Superior temporal gyrus (tissue), 1 donor: ENCODE measurements at regions not wholly inside any gene's neighbourhood (a gene's known extent, or its start where the extent isn't known, plus 50 kb on each side); places are given as distances from the start of the nearest gene placed in this dataset.

Experiments
- DNase-seq: peaks from one replicate; pipeline ENCODE4 v3.0.0-alpha.2; 2016; ENCODE audit errors: extremely low spot score

DNA sequence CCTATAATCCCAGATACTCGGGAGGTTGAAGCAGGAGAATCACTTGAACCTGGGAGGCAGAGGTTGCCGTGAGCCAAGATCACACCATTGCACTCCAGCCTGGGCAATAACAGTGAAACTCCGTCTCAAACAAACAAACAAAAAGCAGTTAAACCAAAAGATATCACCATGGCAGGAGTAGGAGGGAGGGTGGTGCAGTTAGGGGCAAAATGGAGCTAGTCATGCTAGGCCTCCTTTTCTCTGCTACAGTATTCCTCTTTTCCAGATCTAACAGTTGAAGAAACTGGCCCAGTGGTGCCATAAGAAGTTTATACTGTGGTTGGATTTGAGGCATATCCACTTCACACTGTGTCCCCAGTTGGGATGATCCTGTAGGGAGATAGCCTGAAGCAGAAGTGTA is 261.6 kb downstream of the SKIDA1 start:
- DNase-seq, result no peak

DNA sequence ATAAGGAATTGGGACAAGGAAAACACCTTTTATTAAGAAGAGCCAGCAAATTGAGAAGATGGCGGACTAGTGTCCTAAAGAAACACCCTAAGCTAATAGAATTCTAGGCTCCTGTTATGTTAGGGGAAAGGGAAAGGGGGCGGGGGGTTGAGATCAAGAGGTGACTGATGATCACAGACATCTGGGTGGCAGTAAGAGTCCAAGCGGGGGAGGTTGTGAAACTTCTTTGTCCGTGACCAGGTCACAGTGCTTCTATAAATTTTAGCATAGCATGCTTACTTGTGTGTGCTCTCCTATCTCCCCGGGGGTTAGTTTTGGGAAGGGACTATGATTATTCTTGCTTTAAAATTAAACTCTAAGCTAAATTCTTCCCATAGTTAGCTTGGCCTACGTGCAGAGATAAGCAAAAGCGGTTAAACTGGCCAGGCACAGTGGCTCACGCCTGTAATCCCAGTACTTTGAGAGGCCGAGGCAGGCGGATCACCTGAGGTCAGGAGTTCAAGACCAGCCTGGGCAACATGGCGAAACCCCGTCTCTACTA is 262.1 kb downstream of the SKIDA1 start:
- DNase-seq, result no peak

DNA sequence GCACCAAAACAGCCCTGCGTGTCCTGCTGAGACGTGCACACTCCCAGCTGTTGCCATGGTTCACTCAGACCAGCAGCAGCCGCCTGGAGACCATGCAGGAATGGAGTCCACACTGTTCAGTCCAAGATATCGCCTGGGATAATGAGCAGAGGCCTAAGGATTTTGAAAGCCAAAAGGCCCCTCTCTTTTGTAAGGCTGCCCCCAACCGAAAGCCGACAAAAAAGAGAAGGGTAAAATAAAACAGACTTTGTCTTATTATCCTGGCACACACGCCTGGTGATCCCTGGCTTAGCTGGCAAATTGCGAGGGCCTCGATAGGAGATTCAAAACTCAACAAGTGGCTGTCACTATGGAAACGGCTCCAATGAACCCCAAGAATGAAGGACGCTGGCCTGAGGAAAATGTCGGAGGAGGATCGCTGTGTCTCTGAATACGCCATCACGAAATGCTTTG is 263.6 kb downstream of the SKIDA1 start:
- no peak for DNase-seq

DNA sequence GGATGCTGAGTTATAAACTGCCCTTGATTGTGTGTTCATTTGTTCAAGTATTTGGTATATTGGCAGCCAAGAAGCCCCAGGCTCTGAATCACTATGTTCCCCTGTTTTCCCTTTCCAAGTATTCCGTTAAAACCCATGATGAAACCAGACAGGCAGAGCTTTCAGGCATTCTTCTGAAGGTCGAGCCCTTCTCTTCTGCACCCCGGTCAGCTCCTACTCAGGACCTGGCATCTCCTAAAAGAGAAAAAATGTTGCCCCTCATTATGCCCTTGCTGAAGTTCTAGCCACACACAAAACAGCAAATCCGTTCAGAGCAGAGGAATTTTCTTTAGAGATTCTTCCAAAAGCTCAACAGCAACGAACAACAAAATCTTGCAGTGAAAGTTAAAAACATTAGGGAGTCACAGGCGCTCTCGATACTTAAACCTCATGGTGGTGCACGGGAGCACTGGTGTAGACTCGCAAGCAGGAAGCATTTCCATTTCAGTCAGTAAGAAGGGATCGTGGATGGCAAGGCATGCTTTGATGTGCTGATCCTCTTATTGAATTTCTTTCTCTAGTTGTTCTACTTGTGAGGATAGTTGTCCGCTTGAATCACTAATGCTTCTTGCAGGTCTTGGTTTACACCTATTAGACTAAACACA is 264.9 kb downstream of the SKIDA1 start:
- DNase-seq, result no peak

DNA sequence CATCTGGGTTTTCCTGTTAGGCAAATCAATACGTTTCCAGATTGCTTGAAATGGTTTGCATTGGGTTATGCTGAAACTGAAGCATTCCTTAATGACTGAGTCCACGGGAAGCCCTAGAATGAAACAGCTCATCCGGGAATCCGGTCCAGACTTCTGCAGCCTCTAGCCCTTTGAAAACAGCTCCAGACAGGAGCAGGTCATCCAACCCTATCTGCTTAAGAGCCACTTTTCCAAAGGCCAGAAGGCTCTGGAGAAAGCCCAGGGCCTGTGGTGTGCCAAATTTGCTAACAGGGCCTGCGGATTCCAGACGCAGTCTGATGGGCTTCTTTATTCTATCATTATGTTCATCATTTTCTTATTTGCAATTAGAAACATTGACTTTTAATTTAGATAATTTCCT is 265.4 kb downstream of the SKIDA1 start:
- no peak for DNase-seq

DNA sequence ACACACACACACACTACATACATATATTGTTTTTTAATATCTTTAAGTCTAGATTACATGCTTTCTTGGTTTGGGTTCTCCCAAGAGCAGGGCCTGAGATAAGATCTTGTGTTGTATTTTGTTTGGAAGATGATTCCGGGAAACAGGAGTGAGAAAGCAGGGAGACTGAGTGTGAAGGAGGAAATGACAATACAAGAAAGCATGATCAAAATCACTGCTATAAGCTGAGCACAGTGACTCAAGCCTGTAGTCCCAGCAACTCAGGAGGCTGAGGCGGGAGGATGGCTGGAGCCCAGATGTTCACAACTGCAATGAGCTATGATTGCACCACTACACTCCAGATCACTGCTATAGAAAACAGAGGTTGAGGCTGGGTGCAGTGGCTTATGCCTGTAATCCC is 267.6 kb downstream of the SKIDA1 start:
- no peak for DNase-seq

DNA sequence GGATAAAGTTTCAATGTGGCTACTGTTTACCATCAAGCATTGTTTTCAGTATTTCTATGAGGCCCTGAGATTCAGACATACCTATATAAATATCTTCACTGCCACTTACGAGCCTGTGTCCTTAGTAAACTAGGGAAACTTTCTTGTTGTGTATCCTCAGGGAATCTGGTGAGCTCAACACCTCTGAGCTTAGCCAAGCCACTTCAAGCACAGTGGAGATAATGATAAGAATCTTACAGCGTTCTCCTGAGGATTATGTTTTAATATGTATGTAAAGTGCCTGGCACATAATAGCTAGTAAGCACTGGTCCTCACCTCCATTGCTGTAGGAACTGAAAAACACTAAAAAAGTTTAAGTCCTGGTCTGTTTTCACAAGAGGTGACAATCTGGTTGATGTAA is 268.3 kb downstream of the SKIDA1 start:
- no peak for DNase-seq

DNA sequence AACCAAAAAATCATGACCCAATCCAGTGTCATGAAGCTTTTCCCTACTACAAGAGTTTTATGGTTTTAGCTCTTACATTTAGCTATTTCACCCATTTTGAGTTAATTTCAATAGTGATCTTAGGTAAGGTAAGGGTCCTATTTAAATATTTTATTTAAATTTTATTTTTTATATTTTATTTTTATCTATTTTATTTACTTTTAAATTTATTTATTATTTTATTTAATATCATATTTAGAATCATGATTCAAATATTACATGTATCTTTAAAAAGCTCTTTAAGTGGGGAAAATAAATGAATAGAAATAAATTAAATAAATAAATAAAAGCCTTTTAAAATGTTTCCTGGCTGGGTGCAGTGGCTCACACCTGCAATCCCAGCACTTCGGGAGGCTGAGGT is 276.0 kb downstream of the SKIDA1 start:
- no peak for DNase-seq

DNA sequence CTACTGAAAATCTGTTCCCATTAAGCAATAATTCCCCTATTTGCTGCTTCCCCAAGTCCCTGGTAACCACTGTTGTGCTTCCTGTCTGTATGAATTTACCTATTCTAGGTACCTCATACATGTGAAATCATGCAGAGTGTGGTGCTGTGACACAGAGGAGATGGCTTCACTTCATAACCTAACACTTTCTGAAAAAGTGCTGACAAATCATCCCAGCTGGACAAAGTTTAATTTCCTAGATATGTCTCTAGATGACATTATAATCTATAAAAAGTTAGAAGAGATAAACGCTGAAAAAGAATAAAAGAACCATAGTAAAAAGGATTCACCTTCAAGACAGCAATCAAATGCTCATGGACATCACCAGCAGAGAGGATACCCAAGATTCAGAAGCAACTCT is 277.9 kb downstream of the SKIDA1 start:
- no peak for DNase-seq

DNA sequence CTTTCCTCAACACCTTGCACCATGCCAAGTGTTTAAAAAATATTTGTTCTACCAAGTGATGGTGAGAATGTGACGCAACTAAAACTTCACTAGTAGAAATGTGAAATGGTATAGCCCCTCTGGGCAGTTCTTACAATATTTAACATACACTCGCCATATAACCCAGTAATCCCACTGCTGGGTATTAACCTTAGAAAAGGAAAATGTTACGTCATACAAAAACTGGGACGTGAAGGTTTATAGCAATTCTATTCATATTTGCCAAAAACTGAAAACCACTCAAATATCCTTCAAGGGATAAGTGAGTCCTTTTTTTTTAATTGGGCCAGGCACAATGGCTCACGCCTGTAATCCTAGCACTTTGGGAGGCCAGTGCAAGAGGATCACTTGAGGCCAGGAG is 279.3 kb downstream of the SKIDA1 start:
- DNase-seq, result no peak

DNA sequence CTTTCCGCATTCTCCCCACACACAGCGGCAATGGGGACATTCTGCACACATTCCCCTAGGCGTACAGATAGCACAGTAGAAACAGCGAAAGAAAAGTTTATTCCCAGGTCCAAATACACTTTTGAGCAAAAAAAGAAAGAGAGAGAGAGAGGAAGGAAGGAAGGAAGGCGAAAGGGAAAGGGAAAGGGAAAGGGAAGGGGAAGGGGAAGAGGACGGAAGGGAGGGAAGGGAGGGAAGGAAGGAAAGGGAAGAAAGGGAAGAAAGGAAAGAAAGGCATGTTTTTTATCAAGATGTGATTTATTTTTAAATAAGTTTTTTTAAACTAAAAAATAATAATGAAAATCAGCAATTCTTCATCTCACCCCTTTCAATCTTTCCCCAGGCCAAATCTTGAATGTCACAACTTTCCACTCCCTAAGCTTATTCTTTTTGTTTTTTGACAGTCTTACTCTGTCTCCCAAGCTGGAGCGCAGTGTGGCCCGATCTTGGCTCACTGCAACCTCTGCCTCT is 281.7 kb downstream of the SKIDA1 start:
- DNase-seq, result no peak

DNA sequence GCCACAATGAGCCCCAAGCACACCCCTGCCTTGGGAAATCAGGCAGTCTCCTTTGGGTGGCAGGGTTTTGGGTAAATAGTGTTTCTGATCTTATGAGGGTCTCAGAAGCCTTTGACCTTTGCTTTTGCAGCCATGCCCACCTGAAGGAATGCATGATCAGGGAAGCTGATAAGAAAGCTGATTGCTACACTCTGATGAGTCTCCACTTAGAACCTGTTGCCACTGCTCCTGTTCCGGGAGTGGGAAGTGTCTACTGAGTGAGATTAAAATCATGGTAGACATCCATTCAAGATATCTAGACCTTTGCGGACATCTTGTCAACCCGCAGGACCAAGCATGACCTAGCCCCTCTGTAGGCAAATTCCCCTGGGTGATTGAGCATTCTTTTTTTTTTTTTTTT is 282.6 kb downstream of the SKIDA1 start:
- DNase-seq, result no peak

DNA sequence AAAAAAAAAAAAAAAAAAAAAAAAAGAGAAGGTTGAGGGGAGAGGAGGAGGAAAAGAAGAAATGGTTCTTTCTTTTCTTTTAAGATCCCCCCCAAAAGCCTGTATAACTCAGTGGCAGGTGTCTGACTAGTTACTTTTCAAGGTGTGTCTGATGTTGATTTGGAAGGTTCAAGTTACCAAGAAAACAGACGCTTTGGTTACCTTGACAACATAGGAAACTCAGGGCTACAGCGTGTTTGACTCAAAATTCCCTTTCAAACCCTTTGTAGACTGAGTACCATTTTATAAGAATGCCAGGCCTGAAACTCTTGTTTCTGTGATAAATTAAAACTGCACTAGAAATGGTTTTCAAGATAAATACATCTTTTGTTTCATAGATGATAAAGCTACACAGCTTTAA is 286.8 kb downstream of the SKIDA1 start:
- DNase-seq, result no peak

DNA sequence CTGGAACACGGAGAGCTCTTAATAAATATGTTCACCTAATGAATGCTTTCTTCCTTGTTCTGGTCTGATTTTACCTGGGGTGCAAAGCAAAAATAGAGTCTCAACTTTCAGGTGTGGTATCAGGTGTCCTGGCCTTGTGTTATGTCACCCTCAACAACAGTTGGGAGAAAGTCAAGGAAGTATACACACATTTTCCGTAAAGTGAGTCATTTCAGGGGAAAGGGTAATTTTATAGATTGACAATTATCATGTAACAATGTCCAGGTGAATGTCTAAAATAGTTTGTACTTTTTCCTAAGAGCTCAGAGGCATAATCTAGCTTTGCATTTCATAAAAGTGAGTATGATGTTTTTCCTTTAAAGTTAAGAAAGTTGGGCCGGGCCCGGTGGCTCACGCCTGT is 287.4 kb downstream of the SKIDA1 start:
- no peak for DNase-seq

DNA sequence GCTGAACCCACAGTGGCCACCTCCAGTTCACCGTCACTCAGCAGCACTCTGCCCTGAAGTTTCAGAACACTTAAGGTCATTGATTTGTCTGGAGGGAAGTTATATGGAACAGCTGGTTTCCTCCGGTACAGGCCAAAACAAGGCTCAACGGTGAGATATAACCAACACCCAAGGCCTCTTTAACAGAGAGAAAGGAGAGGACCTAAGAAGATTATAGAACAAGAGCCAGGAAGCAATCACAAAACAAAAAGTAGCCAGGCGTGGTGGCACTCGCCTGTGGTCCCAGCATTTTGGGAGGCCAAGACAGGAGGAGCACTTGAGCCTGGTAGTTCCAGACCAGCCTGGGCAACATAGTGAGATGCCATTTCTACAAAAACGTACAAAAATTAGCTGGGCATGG is 290.7 kb downstream of the SKIDA1 start:
- no peak for DNase-seq

DNA sequence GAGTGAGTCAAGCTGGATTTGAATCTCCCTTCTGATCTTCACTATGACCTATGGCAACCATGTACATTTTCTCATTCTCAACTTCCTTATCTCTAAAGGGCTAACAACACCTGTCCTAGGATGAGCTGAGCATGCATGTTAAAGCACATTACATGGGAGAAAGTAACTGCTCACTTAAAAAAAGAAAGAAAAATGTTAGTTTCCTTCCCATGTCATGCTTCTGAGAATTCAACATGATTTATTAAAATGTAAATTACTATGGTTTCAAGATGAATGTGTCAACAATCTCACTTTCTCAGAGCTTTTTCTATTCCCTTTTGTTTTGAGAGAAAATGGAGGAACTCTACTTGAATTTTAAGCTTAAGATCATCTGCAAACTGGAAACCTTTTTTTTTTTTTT is 295.3 kb downstream of the SKIDA1 start:
- DNase-seq, result no peak

DNA sequence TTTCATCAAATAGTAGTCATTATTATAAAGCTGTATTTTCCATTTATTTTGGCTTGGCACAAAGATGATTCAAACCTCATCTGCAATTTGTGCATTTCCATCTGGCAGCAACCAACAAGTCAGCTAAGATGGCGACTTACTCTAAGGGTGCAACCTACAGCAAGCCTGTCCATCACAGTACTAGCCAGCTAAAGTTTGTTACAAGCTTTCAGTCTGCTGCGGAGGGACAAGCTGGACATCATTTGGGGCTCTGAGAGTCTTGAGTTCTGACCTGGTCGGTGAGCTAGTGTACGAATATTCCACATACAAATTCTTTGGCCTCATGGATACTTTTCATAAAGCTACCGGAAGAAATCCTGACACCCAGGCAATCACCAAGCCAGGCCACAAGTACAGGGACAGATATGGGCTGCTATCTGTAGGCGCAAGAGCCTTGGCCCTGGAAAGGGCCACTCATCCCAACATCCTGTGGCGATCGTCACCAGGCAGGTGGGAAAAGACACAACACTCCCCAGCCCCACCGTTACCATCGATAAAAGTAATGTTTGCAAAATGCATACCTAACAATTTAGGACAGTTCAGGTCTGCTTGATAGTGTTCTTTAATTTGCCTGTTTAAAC is 307.6 kb downstream of the SKIDA1 start:
- no peak for DNase-seq

DNA sequence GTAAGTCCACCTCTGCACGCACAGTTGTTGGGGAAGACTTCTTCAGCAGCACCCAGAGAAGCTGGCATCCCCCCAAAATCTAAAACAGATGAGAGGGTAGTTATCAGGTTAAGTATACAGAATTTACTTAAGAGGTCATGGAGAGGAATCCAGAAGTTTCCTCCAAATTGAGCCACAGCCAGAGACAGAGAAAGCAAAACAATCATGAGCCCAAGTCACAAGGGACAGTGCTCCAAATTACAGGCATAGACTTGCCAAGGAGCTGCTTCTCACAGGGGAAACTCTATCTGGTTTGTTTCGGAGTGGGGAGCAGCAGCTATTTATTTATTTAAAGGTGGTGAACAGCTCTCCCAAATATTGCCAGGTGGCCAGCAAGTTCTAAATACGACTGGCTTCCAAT is 308.4 kb downstream of the SKIDA1 start:
- DNase-seq, result no peak

DNA sequence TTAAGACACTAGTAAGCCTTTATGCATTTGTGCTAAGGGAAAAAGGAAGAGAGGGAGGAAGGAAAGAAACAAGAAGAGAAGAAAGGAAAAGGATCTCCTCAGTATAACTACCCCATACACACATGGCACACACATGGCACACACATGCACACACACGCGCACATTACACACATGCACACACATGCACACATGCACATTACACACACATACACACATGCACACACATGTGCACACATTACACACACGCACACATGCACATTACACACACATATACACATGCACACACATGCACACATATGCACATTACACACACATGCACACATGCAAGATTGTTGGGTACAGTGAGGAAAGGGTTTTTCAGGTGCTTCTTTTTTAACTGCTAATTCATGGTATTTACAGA is 311.2 kb downstream of the SKIDA1 start:
- DNase-seq, result no peak

DNA sequence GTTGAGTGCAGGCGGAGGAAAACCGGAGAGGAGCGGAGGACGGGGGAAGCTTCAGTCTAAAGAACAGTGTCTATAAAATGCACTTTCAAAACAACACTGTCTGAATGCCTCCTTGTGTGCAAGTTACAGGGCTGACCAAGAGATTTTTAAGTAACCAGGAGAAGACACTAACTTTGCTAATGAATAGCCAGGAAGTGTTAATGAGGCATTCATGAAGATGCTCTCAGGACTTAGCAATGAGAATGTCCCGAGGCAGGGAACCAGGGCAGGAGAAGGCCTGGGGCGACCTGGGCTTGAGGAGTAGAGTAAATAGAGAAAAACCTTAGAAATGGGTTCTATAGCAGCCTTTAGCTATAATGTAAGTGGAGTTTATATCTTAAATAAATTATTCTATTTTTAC is 312.1 kb downstream of the SKIDA1 start:
- DNase-seq, result no peak

DNA sequence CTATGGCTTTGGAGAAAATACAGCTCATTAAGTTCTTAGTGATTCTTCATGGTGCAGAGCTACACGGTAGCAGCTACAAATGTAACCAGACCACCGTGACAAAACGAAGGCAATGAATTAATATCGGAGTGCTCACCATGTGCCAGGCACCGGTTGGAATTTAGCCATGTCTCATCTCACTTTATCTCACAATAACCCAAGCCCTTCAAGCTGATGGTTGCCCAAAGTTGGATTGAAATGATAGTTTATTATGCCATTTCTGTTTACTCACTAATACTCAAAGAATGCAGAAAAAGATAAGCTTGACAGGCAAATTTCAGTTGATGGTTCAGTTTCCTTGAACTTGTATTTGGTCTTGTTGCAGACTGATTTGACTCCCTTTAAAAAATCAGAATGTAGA is 312.6 kb downstream of the SKIDA1 start:
- no peak for DNase-seq

DNA sequence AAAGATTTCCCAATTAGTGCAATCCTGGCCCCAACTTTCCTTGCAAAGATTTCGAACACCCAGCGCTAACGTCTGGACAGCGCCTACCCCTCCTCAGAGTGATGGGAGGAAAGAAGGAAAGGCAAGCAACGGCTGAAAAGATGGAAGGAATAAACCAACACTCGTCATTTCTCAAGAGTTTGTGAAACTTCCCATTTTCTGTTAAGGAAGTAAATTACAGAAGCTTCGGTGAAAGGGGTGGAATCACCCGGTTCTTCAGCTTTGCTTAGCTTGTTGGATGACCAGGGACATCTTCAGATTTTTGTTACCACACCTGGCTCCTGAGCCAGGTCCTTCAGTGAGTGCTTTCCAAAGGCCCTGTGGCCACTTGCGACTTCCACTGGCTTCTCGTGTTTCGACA is 313.1 kb downstream of the SKIDA1 start:
- no peak for DNase-seq

DNA sequence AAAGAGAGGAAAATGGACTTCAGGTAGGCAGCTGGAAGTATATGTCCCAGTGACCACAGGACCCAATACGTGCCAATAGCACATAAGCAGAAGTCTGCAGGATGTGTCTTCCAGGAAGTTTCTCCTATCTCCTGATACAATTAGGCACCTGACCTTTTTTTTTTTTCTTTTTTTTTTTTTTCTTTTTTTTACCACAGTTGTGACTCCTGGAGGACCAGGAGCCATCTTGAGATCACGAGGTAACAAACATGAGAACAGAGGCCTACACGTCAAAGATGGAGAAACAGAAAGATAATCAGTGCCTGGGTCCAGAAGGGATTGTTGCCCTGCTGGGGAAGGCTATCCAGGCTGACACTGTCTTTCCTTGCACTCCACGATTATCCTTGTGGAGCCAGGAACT is 312.4 kb upstream of the NEBL start:
- DNase-seq, result no peak
